Endothelial cell of umbilical vein (primary cell): ENCODE measurements at regions not wholly inside any gene's neighbourhood (a gene's known extent, or its start where the extent isn't known, plus 50 kb on each side); places are given as distances from the start of the nearest gene placed in this dataset.

Source experiments
- BruUV-seq: library from RNA; stranded (reverse); fragments of 400-500 nt; replicated peaks from 2 replicates; lab custom pipeline; 2021; lab: Mats Ljungman, UMichigan
- CTCF ChIA-PET: fragments of 300-600, 350-600 bp; sonication (Branson Sonifier 250); formaldehyde crosslinking; loops from one replicate; lab custom pipeline; 2021; ENCODE audit warnings: antibody characterized with exemption, inconsistent platforms; lab: Charles Lee
- POLR2A ChIA-PET: fragments of 300-600, 350-600 bp; sonication (Branson Sonifier 250); formaldehyde crosslinking; loops from one replicate; lab custom pipeline; 2021; ENCODE audit warnings: antibody characterized with exemption, inconsistent platforms; lab: Charles Lee
- DNase-seq: peaks from one replicate; pipeline ENCODE4 v3.0.0-alpha.2; 2011; ENCODE audit warnings: low read depth, low spot score
- FAIRE-seq: peaks from 2 replicates; lab custom pipeline; 2011; peaks lifted over from hg19 to GRCh38; lab: Jason Lieb, UNC
- H2AFZ ChIP-seq: 2 replicates; pipeline ENCODE4 v1.6.0; 2012; ENCODE audit warnings: low read depth, low read length, control low read depth, inconsistent platforms
- H3K27ac ChIP-seq: 2 replicates; pipeline ENCODE4 v1.5.1; 2011; ENCODE audit warnings: low read depth, mild to moderate bottlenecking, control low read depth, low read length, moderate library complexity; ENCODE audit not compliant: insufficient read depth
- H3K27me3 ChIP-seq, 2 experiments: 2 replicates each; pipeline versions ENCODE4 v1.6.0 to v1.6.1; 2011; ENCODE audit warnings: low read length in 2 of 2, mixed read lengths in 1 of 2; ENCODE audit not compliant: control insufficient read depth in 2 of 2, insufficient read depth in 2 of 2
- H3K36me3 ChIP-seq, 2 experiments: 2 replicates in 1 of 2; 3 replicates in 1 of 2; pipeline ENCODE4 v1.5.1; 2011; ENCODE audit warnings: low read length in 2 of 2, mild to moderate bottlenecking in 1 of 2, moderate library complexity in 1 of 2; ENCODE audit not compliant: control insufficient read depth in 2 of 2, insufficient read depth in 2 of 2; ENCODE audit errors: extremely low read depth in 1 of 2
- H3K4me1 ChIP-seq: 3 replicates; pipeline ENCODE4 v1.5.1; 2011; ENCODE audit warnings: mild to moderate bottlenecking, low read length; ENCODE audit not compliant: control insufficient read depth, insufficient read depth; ENCODE audit errors: extremely low read depth
- H3K4me2 ChIP-seq: 2 replicates; pipeline ENCODE4 v1.6.1; 2011; ENCODE audit warnings: low read length, control low read depth, mixed read lengths; ENCODE audit not compliant: insufficient read depth
- H3K4me3 ChIP-seq, 3 experiments: fragments of 200-600 bp in 1 of 3; sonication (generic), shearing (Covaris generic) in 1 of 3; replicated peaks in 1 of 3; 2 replicates each; pipeline ENCODE4 v1.5.1; 2011 to 2016; ENCODE audit warnings: control low read depth in 3 of 3, low read length in 3 of 3, mild to moderate bottlenecking in 2 of 3, inconsistent platforms in 1 of 3, low read depth in 1 of 3, moderate library complexity in 1 of 3; ENCODE audit not compliant: insufficient read depth in 1 of 3
- H3K79me2 ChIP-seq: 2 replicates; pipeline ENCODE4 v1.6.0; 2012; ENCODE audit warnings: low read length, inconsistent platforms; ENCODE audit not compliant: control insufficient read depth, insufficient read depth
- H3K9ac ChIP-seq: replicated peaks from 2 replicates; pipeline ENCODE3; 2011; ENCODE audit warnings: low read length, control low read depth; ENCODE audit not compliant: insufficient read depth; ENCODE audit errors: extremely low read depth
- H3K9me1 ChIP-seq: replicated peaks from 3 replicates; pipeline ENCODE4 v1.6.0; 2011; ENCODE audit warnings: mild to moderate bottlenecking, low read length; ENCODE audit not compliant: control insufficient read depth, insufficient read depth; ENCODE audit errors: extremely low read depth
- H3K9me3 ChIP-seq: replicated peaks from 2 replicates; pipeline ENCODE4 v1.5.1; 2012; ENCODE audit warnings: low read length, inconsistent platforms; ENCODE audit not compliant: control insufficient read depth, insufficient read depth
- H4K20me1 ChIP-seq: replicated peaks from 2 replicates; pipeline ENCODE3; 2011; ENCODE audit warnings: mild to moderate bottlenecking, low read length; ENCODE audit not compliant: control insufficient read depth, insufficient read depth; ENCODE audit errors: extremely low read depth
- EZH2 ChIP-seq: IDR thresholded peaks from 2 replicates; pipeline ENCODE4 v1.6.1; 2012; ENCODE audit warnings: borderline replicate concordance, low read depth, mild to moderate bottlenecking, moderate library complexity, low read length, inconsistent platforms; ENCODE audit not compliant: severe bottlenecking
- FOS ChIP-seq: IDR thresholded peaks from 2 replicates; pipeline ENCODE4 v1.6.1; 2011; ENCODE audit warnings: mild to moderate bottlenecking, low read length, moderate library complexity, borderline replicate concordance; ENCODE audit not compliant: insufficient read depth
- GATA2 ChIP-seq: IDR thresholded peaks from 2 replicates; pipeline ENCODE4 v1.7.0; 2011; ENCODE audit warnings: low read depth, mild to moderate bottlenecking, moderate library complexity, mixed read lengths, low read length; ENCODE audit not compliant: insufficient read length, insufficient read depth
- JUN ChIP-seq: IDR thresholded peaks from 2 replicates; pipeline ENCODE4 v1.6.1; 2011; ENCODE audit warnings: borderline replicate concordance, low read depth; ENCODE audit not compliant: insufficient read length, insufficient read depth
- MAX ChIP-seq: IDR thresholded peaks from 2 replicates; pipeline ENCODE4 v1.6.1; 2011; ENCODE audit not compliant: insufficient read depth, insufficient read length
- MYC ChIP-seq: IDR thresholded peaks from one replicate; pipeline ENCODE4 v1.6.1; 2011; ENCODE audit warnings: mild to moderate bottlenecking, low read depth, low read length
- POLR2A ChIP-seq: IDR thresholded peaks from 2 replicates; pipeline ENCODE4 v1.6.1; 2012; ENCODE audit warnings: low read depth, mild to moderate bottlenecking, control low read depth, low read length
- POLR2AphosphoS5 ChIP-seq: IDR thresholded peaks from 2 replicates; pipeline ENCODE4 v1.6.1; 2012; ENCODE audit warnings: low read depth, mild to moderate bottlenecking, control low read depth, low read length, moderate library complexity; ENCODE audit not compliant: insufficient read depth
- dilution Hi-C: fragments of 300-500 bp; cut with MboI; formaldehyde crosslinking; loops from one replicate; pipeline ENCODE4 v1.15.0; 2019; ENCODE audit warnings: low sequenced_read_pairs; ENCODE audit not compliant: extremely low pct_ligation_motif_present
- intact Hi-C: fragments of 100-400 bp; cut with micrococcal nuclease; formaldehyde crosslinking; loops from one replicate; pipeline ENCODE4 v1.10.0; 2022
- TF ChIP-seq, protein P1 (sequence below), 2 donors: IDR thresholded peaks; 1 replicate in 1 of 2; 2 replicates in 1 of 2; pipeline ENCODE4 v1.5.1; 2011; ENCODE audit warnings: low read length in 2 of 2, mild to moderate bottlenecking in 2 of 2, moderate library complexity in 2 of 2, control low read depth in 1 of 2, inconsistent platforms in 1 of 2, low read depth in 1 of 2; ENCODE audit not compliant: insufficient read depth in 1 of 2; ENCODE audit errors: extremely low read depth in 1 of 2

- Histone ChIP-seq H3K9me1 (no peaks in the 10 kb centered on the region), H3K27ac (no peak overlapping the region), H3K27me3 (no peaks in the 10 kb centered on the region), H4K20me1 (no peaks in the 10 kb centered on the region), H3K9ac (no peak overlapping the region), H3K79me2 (no peaks in the 10 kb centered on the region), H3K36me3 (no peaks in the 10 kb centered on the region), H3K4me3 (no peak overlapping the region), H3K4me2 (no peak overlapping the region), H2AFZ (no peak overlapping the region), H3K9me3 (no peaks in the 10 kb centered on the region), H3K4me1 (no peaks in the 10 kb centered on the region)
- no peak for DNase-seq
- no TSS peak for BruUV-seq
- no peak for TF ChIP-seq POLR2A
- TF ChIP-seq, protein P1, sequence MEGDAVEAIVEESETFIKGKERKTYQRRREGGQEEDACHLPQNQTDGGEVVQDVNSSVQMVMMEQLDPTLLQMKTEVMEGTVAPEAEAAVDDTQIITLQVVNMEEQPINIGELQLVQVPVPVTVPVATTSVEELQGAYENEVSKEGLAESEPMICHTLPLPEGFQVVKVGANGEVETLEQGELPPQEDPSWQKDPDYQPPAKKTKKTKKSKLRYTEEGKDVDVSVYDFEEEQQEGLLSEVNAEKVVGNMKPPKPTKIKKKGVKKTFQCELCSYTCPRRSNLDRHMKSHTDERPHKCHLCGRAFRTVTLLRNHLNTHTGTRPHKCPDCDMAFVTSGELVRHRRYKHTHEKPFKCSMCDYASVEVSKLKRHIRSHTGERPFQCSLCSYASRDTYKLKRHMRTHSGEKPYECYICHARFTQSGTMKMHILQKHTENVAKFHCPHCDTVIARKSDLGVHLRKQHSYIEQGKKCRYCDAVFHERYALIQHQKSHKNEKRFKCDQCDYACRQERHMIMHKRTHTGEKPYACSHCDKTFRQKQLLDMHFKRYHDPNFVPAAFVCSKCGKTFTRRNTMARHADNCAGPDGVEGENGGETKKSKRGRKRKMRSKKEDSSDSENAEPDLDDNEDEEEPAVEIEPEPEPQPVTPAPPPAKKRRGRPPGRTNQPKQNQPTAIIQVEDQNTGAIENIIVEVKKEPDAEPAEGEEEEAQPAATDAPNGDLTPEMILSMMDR (IDR thresholded peaks at IDR 0.05; ENCODE audit: extremely low read depth in 1 of 2, insufficient read depth in 1 of 2, low read depth in 1 of 2, low read length in 2 of 2): no peak
- dilution Hi-C loops (no loop called here), intact Hi-C loops (no loop called here)
- CTCF ChIA-PET: no interaction called here
- POLR2A ChIA-PET: no interaction called here
- FAIRE-seq: no peak
Measured at GRCh38 chr11:130601141-130601540, 152.7 kb downstream of the ADAMTS15 start.

DNA sequence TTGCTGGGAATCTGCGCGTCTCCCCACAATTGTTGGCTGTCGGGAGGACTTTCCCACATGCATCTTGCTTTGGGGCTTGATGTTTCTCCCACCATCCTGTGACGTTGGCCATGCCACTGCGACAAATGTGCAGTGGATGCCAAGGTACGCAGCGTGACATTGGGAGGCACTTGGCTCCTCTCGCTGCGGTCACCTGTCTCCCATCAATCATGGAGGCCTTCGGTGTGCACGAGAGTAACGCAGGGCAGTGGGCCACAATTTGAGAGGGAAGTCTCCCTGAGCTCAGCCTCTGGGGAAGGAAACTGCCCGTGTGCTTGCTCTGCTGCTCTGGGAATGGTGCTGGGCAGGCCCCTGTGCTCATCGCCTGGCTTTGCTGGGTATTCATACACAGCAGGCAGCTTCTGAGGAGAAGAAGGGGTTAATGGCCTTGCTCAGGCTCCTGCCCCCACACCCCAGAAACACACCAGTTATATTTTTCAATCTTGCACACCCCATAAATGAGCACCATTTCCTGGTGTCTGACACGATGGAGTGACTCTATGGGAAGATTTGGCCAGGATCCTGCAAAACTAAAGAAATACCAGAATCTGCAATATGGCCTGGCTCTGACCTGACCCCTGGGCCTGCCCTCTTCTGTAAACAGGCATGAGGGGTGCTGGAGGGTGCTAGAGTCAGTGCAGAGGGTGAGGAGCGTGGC is 153.5 kb downstream of the ADAMTS15 start:
- no peak overlapping the region for H2AFZ ChIP-seq
- POLR2A ChIA-PET: no interaction called here
- H3K9me1 ChIP-seq: no peaks in the 10 kb centered on the region
- H3K9me3 ChIP-seq: no peaks in the 10 kb centered on the region
- no peaks in the 10 kb centered on the region for H3K4me1 ChIP-seq
- no peaks in the 10 kb centered on the region for H4K20me1 ChIP-seq
- H3K36me3 ChIP-seq: no peaks in the 10 kb centered on the region
- DNase-seq: no peak
- no peak overlapping the region for H3K4me3 ChIP-seq
- FAIRE-seq: no peak
- no peak overlapping the region for H3K4me2 ChIP-seq
- intact Hi-C loops (no loop called here), dilution Hi-C loops (no loop called here)
- no peaks in the 10 kb centered on the region for H3K79me2 ChIP-seq
- BruUV-seq: no TSS peak
- no peak overlapping the region for H3K9ac ChIP-seq
- H3K27me3 ChIP-seq: no peaks in the 10 kb centered on the region
- TF ChIP-seq MYC (no peak), GATA2 (no peak), MAX (no peak), FOS (no peak), POLR2AphosphoS5 (no peak), JUN (no peak), EZH2 (no peak)
- TF ChIP-seq, protein P1 (IDR thresholded peaks at IDR 0.05; ENCODE audit: extremely low read depth in 1 of 2, insufficient read depth in 1 of 2, low read depth in 1 of 2, low read length in 2 of 2): no peak
- CTCF ChIA-PET: no interaction called here
- H3K27ac ChIP-seq: no peak overlapping the region
